ENCODE measurements at regions not wholly inside any gene's neighbourhood (a gene's known extent, or its start where the extent isn't known, plus 50 kb on each side); places are given as distances from the start of the nearest gene placed in this dataset.
"Not testable (repeated sequence)": the region's sequence is repeated elsewhere in the genome, so short reads cannot be mapped to it uniquely, and the experiment has no call there.

DNA sequence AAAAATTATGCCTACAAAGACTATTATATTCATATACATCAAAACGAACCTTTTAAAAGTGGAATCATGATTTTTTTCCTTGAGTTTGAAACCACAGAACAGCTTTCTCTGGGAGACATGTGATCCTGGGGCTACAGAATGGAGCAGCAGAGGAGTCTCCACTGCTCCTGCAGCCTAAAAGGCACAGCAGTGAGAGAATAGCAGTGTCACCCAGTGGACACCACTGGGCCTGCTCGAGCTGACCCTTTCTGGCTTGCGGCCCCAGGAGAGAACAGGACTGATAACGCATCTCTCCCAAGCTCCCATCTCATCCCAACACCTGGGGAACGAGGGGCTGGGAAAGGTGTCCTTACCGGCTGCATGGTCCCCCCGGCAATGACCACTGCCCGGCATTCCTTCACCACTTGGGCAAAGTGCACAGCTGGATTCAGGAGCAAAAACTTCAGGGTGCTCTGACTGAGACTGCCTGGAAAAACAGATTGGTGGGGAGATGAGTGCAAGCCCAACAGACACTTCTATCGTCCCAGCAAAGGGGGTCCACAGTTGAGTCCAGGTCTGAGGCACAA, 183.5 kb downstream of the KLRB1 start:
- TF ChIP-seq, protein P1, sequence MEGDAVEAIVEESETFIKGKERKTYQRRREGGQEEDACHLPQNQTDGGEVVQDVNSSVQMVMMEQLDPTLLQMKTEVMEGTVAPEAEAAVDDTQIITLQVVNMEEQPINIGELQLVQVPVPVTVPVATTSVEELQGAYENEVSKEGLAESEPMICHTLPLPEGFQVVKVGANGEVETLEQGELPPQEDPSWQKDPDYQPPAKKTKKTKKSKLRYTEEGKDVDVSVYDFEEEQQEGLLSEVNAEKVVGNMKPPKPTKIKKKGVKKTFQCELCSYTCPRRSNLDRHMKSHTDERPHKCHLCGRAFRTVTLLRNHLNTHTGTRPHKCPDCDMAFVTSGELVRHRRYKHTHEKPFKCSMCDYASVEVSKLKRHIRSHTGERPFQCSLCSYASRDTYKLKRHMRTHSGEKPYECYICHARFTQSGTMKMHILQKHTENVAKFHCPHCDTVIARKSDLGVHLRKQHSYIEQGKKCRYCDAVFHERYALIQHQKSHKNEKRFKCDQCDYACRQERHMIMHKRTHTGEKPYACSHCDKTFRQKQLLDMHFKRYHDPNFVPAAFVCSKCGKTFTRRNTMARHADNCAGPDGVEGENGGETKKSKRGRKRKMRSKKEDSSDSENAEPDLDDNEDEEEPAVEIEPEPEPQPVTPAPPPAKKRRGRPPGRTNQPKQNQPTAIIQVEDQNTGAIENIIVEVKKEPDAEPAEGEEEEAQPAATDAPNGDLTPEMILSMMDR (IDR thresholded peaks at IDR 0.05 in 4 of 5, conservative IDR thresholded peaks at IDR 0.05 in 1 of 5), result not testable (repeated sequence)
- not testable (repeated sequence) for TF ChIP-seq POLR2A (IDR thresholded peaks at IDR 0.05)

Measured in gastrocnemius medialis (tissue), 4 donors.